PC-3 (cell line): ENCODE measurements at regions not wholly inside any gene's neighbourhood (a gene's known extent, or its start where the extent isn't known, plus 50 kb on each side); places are given as distances from the start of the nearest gene placed in this dataset.

Experiments used
- EZH2 ChIP-seq: fragments of 300-600 bp; sonication (generic); IDR thresholded peaks from one replicate; pipeline ENCODE4 v1.6.1; 2017; ENCODE audit warnings: antibody characterized with exemption, mild to moderate bottlenecking, low read length; ENCODE audit not compliant: unreplicated experiment
- EZH2phosphoT487 ChIP-seq: fragments of 300-600 bp; sonication (generic); IDR thresholded peaks from 2 replicates; pipeline ENCODE4 v1.6.1; 2018; ENCODE audit warnings: mild to moderate bottlenecking, antibody characterized with exemption, low read length, borderline replicate concordance
- TF ChIP-seq, protein P1 (sequence below): fragments of 300-600 bp; sonication (generic); conservative IDR thresholded peaks from 2 replicates; pipeline ENCODE4 v1.5.1; 2017; ENCODE audit warnings: antibody characterized with exemption, low read depth, mild to moderate bottlenecking, low read length

- TF ChIP-seq, protein P1, sequence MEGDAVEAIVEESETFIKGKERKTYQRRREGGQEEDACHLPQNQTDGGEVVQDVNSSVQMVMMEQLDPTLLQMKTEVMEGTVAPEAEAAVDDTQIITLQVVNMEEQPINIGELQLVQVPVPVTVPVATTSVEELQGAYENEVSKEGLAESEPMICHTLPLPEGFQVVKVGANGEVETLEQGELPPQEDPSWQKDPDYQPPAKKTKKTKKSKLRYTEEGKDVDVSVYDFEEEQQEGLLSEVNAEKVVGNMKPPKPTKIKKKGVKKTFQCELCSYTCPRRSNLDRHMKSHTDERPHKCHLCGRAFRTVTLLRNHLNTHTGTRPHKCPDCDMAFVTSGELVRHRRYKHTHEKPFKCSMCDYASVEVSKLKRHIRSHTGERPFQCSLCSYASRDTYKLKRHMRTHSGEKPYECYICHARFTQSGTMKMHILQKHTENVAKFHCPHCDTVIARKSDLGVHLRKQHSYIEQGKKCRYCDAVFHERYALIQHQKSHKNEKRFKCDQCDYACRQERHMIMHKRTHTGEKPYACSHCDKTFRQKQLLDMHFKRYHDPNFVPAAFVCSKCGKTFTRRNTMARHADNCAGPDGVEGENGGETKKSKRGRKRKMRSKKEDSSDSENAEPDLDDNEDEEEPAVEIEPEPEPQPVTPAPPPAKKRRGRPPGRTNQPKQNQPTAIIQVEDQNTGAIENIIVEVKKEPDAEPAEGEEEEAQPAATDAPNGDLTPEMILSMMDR, result no peak
- no peak for TF ChIP-seq EZH2
- TF ChIP-seq EZH2phosphoT487, result no peak
Observed at GRCh38 chr4:106816496-106816895, 219.6 kb downstream of the DKK2 start.
